ENCODE measurements at regions not wholly inside any gene's neighbourhood (a gene's known extent, or its start where the extent isn't known, plus 50 kb on each side); places are given as distances from the start of the nearest gene placed in this dataset.
"Not testable (repeated sequence)": the region's sequence is repeated elsewhere in the genome, so short reads cannot be mapped to it uniquely, and the experiment has no call there.

DNA sequence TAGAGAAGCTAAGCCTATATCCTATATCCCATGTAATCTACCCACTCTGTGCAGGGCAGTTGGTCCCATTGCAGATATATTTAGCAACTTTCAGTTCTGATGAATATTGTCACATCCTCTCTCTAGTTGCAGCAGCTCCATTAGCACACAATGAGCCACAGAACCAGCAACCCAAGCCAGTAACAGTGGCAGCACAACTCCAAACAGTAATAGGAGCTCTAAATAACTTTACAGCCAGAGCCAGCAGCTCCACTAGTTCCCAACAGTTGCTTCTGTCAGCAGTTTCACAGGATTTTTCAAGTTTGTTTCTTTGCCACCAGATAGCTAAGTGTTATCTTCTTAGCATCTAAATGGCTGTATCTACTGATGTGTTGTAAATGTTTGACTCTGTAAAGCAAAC lies 490.8 kb downstream of the HTR1B start:
- no peak for DNase-seq

DNA sequence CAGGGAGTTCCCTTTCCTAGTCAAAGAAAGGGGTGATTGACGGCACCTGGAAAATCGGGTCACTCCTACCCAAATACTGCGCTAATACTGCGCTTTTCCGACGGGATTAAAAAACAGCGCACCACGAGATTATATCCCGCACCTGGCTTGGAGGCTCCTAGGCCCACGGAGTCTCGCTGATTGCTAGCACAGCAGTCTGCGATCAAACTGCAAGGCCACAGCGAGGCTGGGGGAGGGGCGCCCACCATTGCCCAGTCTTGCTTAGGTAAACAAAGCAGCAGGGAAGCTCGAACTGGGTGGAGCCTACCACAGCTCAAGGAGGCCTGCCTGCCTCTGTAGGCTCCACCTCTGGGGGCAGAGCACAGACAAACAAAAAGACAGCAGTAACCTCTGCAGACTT lies 504.1 kb downstream of the HTR1B start:
- DNase-seq: not testable (repeated sequence)

DNA sequence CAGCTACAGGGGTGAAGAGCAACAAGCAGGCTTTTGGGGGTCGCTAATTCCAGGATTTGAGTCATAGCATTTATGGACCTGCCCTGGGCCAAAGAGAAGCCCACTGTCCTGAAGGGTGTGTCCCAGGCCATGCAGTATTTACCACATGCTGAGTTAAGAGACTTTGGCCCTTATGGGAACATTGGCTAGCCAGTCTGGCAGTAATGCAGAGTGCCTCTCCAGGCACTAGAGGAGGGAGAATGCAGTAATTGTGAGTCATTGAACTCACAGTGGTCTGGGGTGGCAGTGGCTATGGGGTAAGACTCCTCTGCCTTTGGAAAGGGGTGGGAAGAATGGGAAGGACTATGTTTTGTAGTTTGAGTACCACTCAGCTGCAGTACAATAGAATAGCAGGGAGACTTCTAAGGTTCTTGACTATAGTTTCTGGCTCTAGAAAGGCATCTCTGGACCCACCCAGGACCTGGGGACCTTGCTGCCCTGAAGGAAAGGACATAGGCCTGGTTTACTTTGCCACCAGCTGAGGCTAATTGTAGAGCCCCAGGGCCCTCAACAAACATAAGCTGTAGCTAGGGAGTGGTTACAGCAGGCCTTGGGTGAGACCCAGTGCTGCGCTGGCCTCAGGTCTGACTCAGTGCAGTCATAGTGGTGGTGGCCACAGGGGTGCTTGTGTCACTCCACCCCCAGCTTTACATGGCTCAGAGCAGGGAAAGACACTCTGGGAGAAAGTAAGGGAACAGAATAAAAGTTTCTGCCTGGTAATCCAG lies 520.9 kb downstream of the HTR1B start:
- DNase-seq: no peak

DNA sequence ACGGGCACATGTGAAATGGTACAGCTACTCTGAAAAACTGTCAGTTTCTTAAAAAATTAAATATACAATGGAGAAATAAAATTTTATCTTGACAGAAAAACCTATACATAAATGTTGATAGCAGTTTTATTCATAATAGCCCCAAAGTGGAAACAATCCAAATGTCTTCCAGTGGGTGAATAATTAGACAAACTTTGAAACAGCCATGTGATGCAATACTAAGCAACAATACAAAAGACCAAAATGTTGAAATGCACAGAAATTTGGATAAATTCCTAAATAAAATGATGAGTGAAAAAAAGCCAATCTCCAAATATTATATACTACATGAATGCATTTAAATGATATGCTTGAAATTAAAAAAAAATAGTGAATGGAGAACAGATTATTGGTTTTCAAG lies 523.1 kb downstream of the HTR1B start:
- DNase-seq: no peak

DNA sequence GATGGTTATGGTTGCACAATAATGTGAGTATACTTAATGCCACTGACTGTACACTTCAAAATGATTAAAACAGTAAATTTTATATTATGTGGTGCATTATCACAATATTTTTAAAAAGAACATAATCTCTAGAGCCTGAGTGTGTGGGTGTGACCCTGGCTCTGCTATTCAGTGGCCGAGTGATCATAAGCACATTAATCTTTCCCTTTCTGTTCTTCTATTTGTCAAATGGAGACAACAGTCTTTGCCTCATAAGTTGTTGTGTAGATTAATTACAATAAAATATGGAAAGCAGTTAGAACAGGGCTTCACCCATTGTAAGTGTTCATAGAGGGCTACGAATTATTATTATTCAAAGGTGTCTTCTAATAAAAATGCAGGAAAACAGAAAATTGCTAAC lies 548.6 kb downstream of the HTR1B start:
- DNase-seq: no peak

DNA sequence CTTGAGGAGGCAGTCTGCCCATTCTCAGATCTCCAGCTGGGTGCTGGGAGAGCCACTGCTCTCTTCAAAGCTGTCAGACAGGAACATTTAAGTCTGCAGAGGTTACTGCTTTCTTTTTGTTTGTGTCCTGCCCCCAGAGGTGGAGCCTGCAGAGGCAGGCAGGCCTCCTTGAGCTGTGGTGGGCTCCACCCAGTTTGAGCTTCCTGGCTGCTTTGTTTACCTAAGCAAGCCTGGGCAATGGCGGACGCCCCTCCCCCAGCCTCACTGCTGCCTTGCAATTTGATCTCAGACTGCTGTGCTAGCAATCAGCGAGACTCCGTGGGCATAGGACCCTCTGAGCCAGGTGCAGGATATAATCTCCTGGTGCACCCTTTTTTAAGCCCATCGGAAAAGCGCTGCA lies 557.8 kb downstream of the HTR1B start:
- not testable (repeated sequence) for DNase-seq

DNA sequence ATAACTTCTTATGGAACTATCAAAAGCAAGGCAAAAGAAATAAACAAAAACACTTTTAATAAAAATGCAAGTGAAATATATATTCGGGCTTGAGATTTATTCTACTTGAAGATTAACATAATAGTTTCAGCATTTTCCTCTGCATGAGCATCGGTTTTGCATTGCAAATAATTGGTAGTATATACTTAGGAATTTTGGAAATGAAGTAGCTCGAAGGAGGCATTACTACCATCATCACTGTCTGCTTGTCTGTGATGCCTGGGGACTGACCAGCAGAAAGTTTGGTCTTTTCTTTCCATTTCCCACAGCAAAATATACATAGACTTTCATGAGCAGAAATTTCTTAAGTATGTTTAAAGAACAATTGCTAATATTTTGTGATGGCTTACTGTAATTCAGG lies 570.7 kb downstream of the HTR1B start:
- DNase-seq: no peak

DNA sequence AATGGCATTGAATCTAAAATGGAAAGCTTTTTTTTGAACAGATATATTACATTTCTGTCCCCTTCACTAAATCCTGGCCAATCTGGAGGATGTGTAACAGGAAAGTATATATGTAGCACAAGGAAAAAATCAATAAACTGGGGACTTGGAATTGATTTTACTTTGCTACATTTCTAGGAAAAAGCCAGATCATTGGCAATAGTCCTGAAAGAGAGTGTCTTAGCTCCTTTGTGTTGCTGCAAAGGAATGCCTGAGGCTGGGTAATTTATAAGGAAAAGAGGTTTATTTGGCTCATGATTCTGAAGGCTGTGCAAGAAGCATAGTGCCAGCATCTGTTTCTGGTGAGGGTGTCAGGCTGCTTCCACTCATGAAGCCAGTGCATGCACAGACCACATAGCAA lies 574.9 kb downstream of the HTR1B start:
- peak; percentile 84 for DNase-seq

DNA sequence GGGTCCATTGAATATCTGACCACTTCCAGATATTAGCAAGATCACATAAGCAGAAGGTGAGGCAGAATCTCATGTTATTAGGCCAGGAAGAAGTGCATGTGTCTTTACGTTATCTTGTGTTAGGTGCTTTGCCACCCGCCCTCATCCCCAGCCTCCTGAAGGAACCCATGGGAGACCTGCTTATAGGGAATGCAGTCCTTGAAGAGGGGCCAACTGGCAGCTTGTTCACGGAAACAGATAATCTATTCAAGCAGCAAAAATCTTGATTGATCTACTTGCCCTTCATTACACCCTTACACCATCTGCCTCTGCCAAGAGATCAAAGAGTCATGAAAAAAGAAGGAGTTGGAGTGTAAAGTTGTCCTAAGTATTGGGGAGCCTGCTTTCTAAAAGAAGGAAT lies 576.4 kb downstream of the HTR1B start:
- DNase-seq: no peak

DNA sequence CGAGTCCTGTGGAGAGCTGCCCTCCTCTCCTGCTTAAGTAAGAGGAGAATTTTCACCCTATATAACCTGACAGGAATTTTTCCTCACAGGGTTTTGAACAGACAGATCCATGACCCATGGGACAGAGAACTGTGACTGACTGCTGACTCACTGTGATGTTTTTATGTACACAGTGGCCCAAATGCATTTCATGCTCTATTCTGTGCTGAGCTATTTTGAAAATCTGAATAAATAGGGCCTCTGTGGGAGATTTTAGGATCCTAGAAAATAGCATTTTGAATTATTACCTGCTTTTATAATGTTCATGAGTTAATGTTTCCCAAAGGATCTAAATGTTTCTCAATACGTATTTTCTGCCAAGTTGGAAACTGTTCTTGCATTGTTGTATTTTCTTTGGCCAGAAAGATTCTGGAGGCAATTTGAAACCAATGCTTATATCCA lies 577.4 kb downstream of the HTR1B start:
- DNase-seq: peak; percentile 75

DNA sequence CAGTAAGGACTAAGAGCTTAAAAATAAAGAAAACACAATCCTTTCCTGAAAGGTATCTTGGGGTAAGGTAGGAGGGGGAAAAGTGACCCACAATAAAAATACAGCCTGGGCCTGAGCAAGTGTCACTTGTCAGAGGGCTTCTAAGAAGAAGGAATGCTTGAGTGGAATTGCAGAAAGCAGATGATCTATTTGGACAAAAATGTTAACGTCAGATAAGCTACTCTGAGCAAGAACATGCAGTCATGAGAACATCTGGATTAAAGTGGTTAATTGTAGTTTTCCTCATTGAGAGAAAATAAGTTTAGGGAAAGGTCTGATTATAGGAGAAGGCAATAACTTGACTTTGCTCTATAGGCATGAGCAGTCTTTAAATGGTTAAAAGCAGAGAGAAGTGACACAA lies 581.9 kb downstream of the HTR1B start:
- peak; percentile 40 for DNase-seq

DNA sequence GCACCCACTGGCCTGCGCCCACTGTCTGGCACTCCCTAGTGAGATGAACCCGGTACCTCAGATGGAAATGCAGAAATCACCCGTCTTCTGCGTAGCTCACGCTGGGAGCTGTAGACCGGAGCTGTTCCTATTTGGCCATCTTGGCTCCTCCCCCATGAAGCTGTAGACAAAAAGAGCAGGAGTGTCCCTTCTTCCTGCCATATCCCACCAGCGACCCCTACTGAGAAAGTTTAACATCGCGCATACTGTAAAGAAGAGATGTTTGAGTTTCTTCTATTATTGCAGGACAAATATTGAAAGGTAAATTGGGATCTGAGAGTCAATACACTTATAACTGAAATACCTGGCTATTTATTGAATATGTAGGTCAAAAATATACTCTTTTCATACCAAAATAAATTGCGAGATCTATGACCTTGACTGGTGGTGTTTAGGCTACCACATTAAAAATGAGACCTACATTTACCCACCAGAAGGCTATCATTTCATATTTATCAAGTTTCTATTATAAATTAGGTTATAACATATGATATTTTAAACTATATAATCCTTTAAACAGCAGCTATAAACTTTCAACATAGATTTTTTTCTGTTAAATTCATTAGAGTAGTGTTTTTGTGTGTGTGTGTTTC lies 586.3 kb downstream of the HTR1B start:
- no peak for DNase-seq

DNA sequence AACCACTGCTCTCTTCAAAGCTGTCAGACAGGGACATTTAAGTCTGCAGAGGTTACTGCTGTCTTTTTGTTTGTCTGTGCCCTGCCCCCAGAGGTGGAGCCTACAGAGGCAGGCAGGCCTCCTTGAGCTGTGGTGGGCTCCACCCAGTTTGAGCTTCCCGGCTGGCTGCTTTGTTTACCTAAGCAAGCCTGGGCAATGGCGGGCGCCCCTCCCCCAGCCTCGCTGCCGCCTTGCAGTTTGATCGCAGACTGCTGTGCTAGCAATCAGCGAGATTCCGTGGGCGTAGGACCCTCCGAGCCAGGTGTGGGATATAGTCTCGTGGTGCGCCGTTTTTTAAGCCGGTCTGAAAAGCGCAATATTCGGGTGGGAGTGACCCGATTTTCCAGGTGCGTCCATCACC lies 586.9 kb downstream of the HTR1B start:
- not testable (repeated sequence) for DNase-seq

DNA sequence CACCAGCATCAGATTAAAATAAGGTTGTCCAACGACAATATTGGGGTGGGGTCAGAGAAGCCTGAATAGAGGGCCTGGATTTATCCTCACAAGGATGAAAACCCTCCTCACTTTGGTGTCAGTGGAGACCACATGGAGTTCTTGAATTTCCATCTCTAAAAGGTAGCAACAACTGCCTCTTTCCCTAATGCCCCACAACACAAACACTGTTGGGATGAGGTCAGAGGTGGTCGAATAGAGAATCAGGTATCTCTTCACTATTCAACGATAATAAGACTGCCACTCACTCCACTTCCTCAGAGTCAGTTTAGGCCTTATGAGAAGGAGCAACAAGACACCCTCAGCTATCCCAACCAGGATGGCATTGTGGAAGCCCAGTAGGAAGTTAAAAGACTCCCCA lies 596.1 kb downstream of the HTR1B start:
- DNase-seq: no peak

DNA sequence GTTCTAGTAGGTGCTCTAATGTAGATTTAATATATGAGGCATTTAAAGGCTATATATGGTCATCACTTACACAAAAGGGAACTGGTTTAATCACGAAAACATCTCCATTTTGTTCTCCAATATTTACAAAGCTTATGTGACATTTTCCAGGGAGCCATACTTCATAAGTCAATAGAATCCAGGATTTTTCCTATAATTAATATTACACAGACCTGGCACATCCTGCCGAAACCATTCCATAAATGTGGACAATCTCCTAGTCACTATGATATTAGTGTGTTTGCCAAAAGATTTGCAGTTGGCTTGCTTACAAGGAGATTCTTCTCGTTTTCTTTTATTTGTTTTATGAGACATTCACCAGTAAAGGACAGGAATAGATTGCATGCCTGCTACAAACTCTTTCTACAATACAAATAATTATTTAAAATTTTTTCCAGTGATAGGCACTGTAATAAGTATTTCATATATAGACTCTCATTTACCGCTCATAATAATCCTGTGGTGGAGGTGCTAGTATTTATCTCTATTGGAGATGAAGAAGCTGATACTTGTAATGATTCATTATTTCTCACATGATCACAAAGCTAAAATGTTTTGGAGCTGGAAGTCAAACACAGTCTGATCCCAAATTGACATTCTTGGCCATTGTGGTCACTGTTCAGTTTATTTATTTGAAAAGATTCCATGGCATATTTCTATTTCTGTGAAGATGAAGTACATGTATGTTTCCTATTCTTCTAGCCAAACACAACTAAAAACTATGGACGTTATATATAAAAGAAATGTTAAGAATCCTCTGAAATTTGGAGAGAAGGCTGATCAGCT lies 597.0 kb downstream of the HTR1B start:
- peak; percentile 26 for DNase-seq

DNA sequence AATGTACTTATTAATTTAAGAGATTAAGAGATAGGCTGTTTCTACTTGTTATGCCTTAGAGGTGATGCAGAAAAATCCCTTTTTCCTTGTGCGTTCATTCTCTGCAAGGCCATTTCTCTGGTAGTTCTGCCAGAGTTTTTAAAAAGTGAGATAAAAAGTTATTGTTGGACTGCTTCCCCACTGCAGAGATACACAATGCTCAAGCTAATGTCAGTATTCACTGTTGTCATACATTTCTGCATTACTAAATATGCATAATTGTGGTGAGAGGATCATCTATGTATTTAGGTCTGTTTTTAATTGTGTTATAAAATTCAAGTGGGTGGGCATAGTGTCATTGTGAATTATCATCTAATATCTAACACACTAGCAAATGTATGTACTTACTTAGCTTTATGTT lies 600.4 kb downstream of the HTR1B start:
- peak; percentile 70 for DNase-seq

DNA sequence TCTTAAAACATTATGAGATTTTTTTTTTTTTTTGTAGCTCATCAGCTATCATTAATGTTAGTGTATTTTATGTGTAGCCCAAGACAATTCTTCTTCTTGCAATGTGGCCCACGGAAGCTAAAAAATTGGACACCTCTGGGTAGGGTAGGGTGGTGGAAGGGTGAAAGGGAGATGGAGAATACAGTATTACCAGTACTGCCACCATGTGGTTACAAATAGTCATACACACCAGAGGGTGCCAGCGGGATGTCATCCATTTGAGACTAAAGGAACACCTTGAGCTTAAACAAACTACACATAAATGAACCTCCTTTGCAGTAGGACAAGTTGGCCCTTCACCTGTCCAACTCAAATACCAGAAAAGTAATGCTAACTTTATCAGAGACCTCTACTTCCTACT lies 601.9 kb downstream of the HTR1B start:
- DNase-seq: no peak

DNA sequence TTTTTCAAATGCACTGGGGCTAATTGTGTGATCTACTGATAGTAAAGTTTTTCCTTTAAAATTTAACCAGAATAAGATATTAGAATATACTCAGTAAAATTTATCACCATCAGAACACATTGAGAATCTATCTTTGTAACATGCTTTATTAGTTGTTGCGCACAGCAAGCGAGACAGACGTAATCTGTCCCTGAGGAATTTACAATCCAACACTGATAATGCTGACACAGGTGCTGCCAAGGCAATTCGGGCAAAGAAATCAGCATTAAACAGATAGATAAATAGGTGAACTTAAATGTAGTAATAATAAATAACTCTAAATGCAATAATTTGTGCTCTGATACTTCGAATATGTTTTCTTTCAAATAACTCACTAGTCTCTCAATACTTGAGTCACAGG lies 607.2 kb downstream of the HTR1B start:
- no peak for DNase-seq

DNA sequence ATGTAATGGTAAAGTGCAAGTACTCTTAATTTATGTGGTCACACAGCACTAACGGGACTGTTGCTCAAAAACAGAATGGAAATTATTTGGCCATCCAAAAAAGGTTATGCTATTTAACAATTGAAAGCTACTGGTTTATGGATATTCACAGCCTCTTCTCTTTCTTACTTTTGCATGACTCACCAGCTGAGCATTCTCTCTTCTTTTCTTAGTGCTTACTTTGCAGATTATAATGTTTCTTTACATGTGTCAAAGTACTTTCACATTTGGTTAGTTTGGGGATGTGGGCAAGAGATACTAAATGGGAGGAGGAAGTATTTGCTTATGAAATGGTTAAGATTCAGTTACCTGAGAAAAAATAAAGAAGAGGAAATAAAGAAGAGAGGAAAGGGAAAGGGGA lies 610.5 kb downstream of the HTR1B start:
- no peak for DNase-seq

DNA sequence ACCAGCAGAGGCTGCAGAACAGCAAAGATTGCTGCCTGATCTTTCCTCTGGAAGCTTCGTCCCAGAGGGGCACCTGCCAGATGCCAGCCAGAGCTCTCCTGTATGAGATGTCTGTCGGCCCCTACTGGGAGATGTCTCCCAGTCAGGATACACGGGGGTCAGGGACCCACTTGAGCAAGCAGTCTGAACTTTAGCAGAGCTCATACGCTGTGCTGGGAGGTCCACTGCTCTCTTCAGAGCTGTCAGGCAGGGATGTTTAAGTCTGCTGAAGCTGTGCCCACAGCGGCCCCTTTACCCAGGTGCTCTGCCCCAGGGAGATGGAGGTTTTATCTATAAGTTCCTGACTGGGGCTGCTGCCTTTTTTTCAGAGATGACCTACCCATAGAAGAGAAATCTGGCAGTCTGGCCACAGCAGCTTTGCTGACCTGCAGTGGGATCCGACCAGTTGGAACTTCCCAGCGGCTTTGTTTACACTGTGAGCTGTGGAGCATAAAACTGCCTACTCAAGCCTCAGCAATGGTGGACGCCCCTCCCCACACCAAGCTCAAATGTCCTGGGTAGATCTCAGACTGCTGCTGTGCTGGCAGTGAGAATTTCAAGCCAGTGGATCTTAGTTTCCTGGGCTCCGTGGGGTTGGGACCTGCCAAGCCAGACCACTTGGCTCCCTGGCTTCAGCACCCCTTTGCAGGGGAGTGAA lies 613.9 kb downstream of the HTR1B start:
- not testable (repeated sequence) for DNase-seq

DNA sequence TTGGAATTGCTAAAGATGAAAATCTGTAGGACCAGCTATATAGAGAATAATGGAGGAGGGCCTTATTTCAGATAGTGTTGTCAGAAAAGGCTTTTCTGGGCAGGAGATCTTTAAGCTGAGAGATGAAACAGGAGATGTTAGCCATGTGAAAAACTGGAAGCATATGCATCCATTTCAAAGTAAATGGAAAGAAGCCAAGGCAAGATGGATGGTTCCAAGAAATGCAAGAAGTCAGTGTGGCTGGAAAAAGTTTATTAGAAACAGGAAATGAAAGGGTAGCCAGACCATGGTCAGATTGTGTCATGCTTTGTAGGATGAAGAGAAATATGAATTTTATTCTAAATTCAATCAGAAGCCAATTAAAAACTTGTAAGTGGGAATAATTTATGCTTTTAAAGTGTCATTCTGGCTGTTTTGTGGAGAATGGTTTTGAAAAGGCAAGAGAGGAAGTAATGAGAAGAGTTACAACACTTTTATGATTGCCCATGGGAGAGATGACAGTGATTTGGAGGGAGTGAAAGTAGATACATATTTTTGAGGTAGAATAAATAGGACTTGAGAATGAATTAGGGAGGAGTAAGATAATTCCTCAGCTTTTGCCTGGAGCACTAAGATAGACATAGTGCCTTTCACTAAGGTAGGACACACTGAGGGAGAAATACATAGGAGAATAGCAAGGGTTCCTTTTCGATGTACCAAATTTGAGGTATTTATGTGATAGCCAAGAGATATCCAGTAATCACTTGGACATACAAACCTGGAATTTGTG lies 620.1 kb downstream of the HTR1B start:
- DNase-seq: peak; percentile 69

DNA sequence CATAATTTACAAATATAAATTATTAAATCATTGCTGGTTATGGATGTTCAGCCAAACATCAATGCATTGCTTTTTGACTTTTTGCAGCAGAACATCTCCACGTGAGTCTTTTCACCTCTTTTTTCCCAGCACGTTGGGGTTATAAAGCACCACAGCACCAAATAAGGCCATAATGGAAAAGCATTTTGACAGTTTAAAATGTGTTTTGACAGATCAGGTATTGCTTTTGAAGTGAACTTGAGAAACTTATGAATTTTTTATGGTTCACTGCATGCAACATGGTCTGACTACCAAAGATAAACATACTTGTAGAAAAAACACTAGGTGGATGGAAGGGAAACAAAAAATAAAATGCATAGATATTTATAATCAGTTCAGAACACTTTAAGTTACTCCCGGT lies 622.4 kb downstream of the HTR1B start:
- no peak for DNase-seq

Measured in skin of body (tissue), 1 donor.